GM23338 (cell line): ENCODE measurements at regions not wholly inside any gene's neighbourhood (a gene's known extent, or its start where the extent isn't known, plus 50 kb on each side); places are given as distances from the start of the nearest gene placed in this dataset.

ENCODE experiments used
- CREB1 ChIP-seq: fragments of 250-450 bp; sonication (Bioruptor Pico); IDR thresholded peaks from 2 replicates; pipeline ENCODE4 v1.5.0; 2020; ENCODE audit warnings: low read depth, mild to moderate bottlenecking, moderate library complexity
- EZH2 ChIP-seq: fragments of 200-600 bp; sonication (generic); IDR thresholded peaks from one replicate; pipeline ENCODE4 v1.8.0; 2017; ENCODE audit warnings: antibody characterized with exemption, mild to moderate bottlenecking, low read depth; ENCODE audit not compliant: unreplicated experiment
- EZH2phosphoT487 ChIP-seq: fragments of 200-600 bp; sonication (generic); IDR thresholded peaks from one replicate; pipeline ENCODE4 v1.8.1; 2018; ENCODE audit warnings: antibody characterized with exemption; ENCODE audit not compliant: unreplicated experiment
- JUNB ChIP-seq: IDR thresholded peaks from one replicate; pipeline ENCODE4 v1.6.1; 2016; ENCODE audit warnings: antibody characterized with exemption; ENCODE audit not compliant: unreplicated experiment
- NANOG ChIP-seq: IDR thresholded peaks from 2 replicates; pipeline ENCODE4 v1.6.1; 2016; ENCODE audit warnings: antibody characterized with exemption, borderline replicate concordance
- POLR2AphosphoS5 ChIP-seq: IDR thresholded peaks from 2 replicates; pipeline ENCODE4 v1.6.1; 2016; ENCODE audit warnings: antibody characterized with exemption, low read depth
- STAT1 ChIP-seq: IDR thresholded peaks from one replicate; pipeline ENCODE4 v1.6.1; 2016; ENCODE audit warnings: antibody characterized with exemption; ENCODE audit not compliant: unreplicated experiment
- ZNF114 ChIP-seq: fragments of 250-450 bp; sonication (Bioruptor Pico); IDR thresholded peaks from 2 replicates; pipeline ENCODE4 v1.5.0; 2020; ENCODE audit warnings: mild to moderate bottlenecking, moderate library complexity
- ZNF331 ChIP-seq: fragments of 250-450 bp; sonication (Bioruptor Pico); IDR thresholded peaks from 2 replicates; pipeline ENCODE4 v1.5.0; 2020; ENCODE audit warnings: low read depth, mild to moderate bottlenecking, moderate library complexity
- TF ChIP-seq, protein P1 (sequence below): IDR thresholded peaks from 2 replicates; pipeline ENCODE4 v1.6.1; 2016; ENCODE audit warnings: antibody characterized with exemption
- TF ChIP-seq, protein P2 (sequence below), 2 experiments: fragments of 200-600 bp in 1 of 2; sonication (generic) in 1 of 2; conservative IDR thresholded peaks; 2 replicates each; pipeline versions ENCODE4 v1.5.1 to v1.6.1; 2016 to 2017; ENCODE audit warnings: antibody characterized with exemption in 2 of 2, low read depth in 2 of 2, mild to moderate bottlenecking in 2 of 2, moderate library complexity in 1 of 2
- TF ChIP-seq, protein P3 (sequence below): IDR thresholded peaks from one replicate; pipeline ENCODE4 v1.6.1; 2018; ENCODE audit warnings: antibody characterized with exemption; ENCODE audit not compliant: unreplicated experiment

DNA sequence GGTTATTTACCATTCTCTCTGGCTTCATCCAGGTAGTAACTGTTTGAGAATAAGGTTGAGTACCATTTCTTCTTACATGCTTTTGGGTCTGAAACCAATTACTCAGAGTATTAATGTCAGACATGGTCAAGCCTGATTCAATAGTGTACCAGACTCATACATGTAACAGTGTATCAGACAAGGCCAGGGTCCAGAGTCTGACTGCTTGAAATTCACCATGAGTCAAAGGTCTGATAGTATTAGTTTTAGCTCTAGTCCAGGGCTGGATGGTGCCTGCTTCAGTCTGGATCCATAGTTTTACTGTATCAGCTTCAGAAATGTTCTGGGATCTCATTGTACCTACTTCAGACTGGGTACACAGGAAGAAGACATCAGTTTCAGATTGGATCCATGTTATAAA is 394.4 kb downstream of the TSPY10 start:
- TF ChIP-seq, protein P1, sequence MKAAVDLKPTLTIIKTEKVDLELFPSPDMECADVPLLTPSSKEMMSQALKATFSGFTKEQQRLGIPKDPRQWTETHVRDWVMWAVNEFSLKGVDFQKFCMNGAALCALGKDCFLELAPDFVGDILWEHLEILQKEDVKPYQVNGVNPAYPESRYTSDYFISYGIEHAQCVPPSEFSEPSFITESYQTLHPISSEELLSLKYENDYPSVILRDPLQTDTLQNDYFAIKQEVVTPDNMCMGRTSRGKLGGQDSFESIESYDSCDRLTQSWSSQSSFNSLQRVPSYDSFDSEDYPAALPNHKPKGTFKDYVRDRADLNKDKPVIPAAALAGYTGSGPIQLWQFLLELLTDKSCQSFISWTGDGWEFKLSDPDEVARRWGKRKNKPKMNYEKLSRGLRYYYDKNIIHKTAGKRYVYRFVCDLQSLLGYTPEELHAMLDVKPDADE = no peak
- TF ChIP-seq CREB1 (CRISPR knock-in tag) = no peak
- TF ChIP-seq, protein P2, sequence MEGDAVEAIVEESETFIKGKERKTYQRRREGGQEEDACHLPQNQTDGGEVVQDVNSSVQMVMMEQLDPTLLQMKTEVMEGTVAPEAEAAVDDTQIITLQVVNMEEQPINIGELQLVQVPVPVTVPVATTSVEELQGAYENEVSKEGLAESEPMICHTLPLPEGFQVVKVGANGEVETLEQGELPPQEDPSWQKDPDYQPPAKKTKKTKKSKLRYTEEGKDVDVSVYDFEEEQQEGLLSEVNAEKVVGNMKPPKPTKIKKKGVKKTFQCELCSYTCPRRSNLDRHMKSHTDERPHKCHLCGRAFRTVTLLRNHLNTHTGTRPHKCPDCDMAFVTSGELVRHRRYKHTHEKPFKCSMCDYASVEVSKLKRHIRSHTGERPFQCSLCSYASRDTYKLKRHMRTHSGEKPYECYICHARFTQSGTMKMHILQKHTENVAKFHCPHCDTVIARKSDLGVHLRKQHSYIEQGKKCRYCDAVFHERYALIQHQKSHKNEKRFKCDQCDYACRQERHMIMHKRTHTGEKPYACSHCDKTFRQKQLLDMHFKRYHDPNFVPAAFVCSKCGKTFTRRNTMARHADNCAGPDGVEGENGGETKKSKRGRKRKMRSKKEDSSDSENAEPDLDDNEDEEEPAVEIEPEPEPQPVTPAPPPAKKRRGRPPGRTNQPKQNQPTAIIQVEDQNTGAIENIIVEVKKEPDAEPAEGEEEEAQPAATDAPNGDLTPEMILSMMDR (conservative IDR thresholded peaks at IDR 0.05; ENCODE audit: low read depth in 2 of 2) = no peak
- no peak for TF ChIP-seq EZH2phosphoT487
- no peak for TF ChIP-seq EZH2
- TF ChIP-seq, protein P3, sequence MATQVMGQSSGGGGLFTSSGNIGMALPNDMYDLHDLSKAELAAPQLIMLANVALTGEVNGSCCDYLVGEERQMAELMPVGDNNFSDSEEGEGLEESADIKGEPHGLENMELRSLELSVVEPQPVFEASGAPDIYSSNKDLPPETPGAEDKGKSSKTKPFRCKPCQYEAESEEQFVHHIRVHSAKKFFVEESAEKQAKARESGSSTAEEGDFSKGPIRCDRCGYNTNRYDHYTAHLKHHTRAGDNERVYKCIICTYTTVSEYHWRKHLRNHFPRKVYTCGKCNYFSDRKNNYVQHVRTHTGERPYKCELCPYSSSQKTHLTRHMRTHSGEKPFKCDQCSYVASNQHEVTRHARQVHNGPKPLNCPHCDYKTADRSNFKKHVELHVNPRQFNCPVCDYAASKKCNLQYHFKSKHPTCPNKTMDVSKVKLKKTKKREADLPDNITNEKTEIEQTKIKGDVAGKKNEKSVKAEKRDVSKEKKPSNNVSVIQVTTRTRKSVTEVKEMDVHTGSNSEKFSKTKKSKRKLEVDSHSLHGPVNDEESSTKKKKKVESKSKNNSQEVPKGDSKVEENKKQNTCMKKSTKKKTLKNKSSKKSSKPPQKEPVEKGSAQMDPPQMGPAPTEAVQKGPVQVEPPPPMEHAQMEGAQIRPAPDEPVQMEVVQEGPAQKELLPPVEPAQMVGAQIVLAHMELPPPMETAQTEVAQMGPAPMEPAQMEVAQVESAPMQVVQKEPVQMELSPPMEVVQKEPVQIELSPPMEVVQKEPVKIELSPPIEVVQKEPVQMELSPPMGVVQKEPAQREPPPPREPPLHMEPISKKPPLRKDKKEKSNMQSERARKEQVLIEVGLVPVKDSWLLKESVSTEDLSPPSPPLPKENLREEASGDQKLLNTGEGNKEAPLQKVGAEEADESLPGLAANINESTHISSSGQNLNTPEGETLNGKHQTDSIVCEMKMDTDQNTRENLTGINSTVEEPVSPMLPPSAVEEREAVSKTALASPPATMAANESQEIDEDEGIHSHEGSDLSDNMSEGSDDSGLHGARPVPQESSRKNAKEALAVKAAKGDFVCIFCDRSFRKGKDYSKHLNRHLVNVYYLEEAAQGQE = no peak
- no peak for TF ChIP-seq POLR2AphosphoS5
- TF ChIP-seq JUNB = no peak
- no peak for TF ChIP-seq NANOG
- no peak for TF ChIP-seq STAT1
- TF ChIP-seq ZNF114 = no peak
- TF ChIP-seq ZNF331 (CRISPR knock-in tag) = no peak
